ENCODE measurements at regions not wholly inside any gene's neighbourhood (a gene's known extent, or its start where the extent isn't known, plus 50 kb on each side); places are given as distances from the start of the nearest gene placed in this dataset.
"Not testable (repeated sequence)": the region's sequence is repeated elsewhere in the genome, so short reads cannot be mapped to it uniquely, and the experiment has no call there.

- intact Hi-C loops (cut with DNase I): no loop called here
- ATAC-seq (peak; percentile 68), DNase-seq (no peak)
- H3K9me3 ChIP-seq: no peaks in the 10 kb centered on the region
- peaks cover 21% of the 10 kb centered on the region for H3K4me1 ChIP-seq
- H3K4me3 ChIP-seq: no peak overlapping the region
- no peaks in the 10 kb centered on the region for H3K27me3 ChIP-seq
- WGBS, 2 donors: 34 to 51% methylated on average over 10 of the region's 10 CpGs
- no peak for TF ChIP-seq CTCF (IDR thresholded peaks at IDR 0.05)
- peak overlapping the region; percentile 15 to 54 (median 40) for H3K27ac ChIP-seq
- H3K36me3 ChIP-seq (replicated peaks in 1 of 2; ENCODE audit: insufficient read depth in 1 of 2, low read depth in 2 of 2): no peaks in the 10 kb centered on the region
Measured at GRCh38 chr2:181790716-181791649, 100.5 kb upstream of the ITPRID2 start.

GRCh38 chr2:181792906-181793305 lies 98.6 kb upstream of the ITPRID2 start:
- Histone ChIP-seq H3K4me1 (peaks cover 26% of the 10 kb centered on the region), H3K27ac (no peak overlapping the region), H3K9me3 (no peaks in the 10 kb centered on the region), H3K36me3 (replicated peaks in 1 of 2; ENCODE audit: insufficient read depth in 1 of 2, low read depth in 2 of 2) (no peaks in the 10 kb centered on the region), H3K4me3 (no peak overlapping the region), H3K27me3 (no peaks in the 10 kb centered on the region)
- intact Hi-C loops (cut with DNase I): no loop called here
- no peak for TF ChIP-seq POLR2A (IDR thresholded peaks at IDR 0.05)
- TF ChIP-seq CTCF (IDR thresholded peaks at IDR 0.05): no peak
- no peak for ATAC-seq
- WGBS, 2 donors: 89 to 100% methylated on average over 1 of the region's 1 CpG
- no peak for DNase-seq

GRCh38 chr2:181798022-181798421 lies 93.5 kb upstream of the ITPRID2 start:
- no peaks in the 10 kb centered on the region for H3K27me3 ChIP-seq
- WGBS, 2 donors: 74 to 86% methylated on average over 2 of the region's 2 CpGs
- H3K4me3 ChIP-seq: no peak overlapping the region
- no peaks in the 10 kb centered on the region for H3K9me3 ChIP-seq
- DNase-seq (no peak), ATAC-seq (no peak)
- intact Hi-C loops (cut with DNase I): no loop called here
- TF ChIP-seq CTCF (IDR thresholded peaks at IDR 0.05) (no peak), POLR2A (IDR thresholded peaks at IDR 0.05) (no peak)
- peaks cover 6% of the 10 kb centered on the region for H3K4me1 ChIP-seq
- no peaks in the 10 kb centered on the region for H3K36me3 ChIP-seq (replicated peaks in 1 of 2; ENCODE audit: insufficient read depth in 1 of 2, low read depth in 2 of 2)
- H3K27ac ChIP-seq: no peak overlapping the region

GRCh38 chr2:181802300-181802699 lies 89.2 kb upstream of the ITPRID2 start:
- H3K9me3 ChIP-seq; DNase-seq; H3K27ac ChIP-seq; H3K36me3 ChIP-seq (replicated peaks in 1 of 2; ENCODE audit: insufficient read depth in 1 of 2, low read depth in 2 of 2); ATAC-seq; H3K4me3 ChIP-seq; intact Hi-C loops (cut with DNase I); H3K27me3 ChIP-seq: not testable (repeated sequence)
- H3K4me1 ChIP-seq: peaks cover 21% of the 10 kb centered on the region
- 93 to 100% methylated on average over 1 of the region's 1 CpG for WGBS, 2 donors

GRCh38 chr2:181803903-181804799 lies 87.4 kb upstream of the ITPRID2 start:
- DNase-seq; H3K27ac ChIP-seq; ATAC-seq; H3K27me3 ChIP-seq; H3K9me3 ChIP-seq; H3K36me3 ChIP-seq (replicated peaks in 1 of 2; ENCODE audit: insufficient read depth in 1 of 2, low read depth in 2 of 2); H3K4me3 ChIP-seq; intact Hi-C loops (cut with DNase I): not testable (repeated sequence)
- WGBS, 2 donors: 78 to 82% methylated on average over 12 of the region's 12 CpGs
- peaks cover 22% of the 10 kb centered on the region for H3K4me1 ChIP-seq
